Cardiac fibroblast (primary cell): ENCODE measurements at regions not wholly inside any gene's neighbourhood (a gene's known extent, or its start where the extent isn't known, plus 50 kb on each side); places are given as distances from the start of the nearest gene placed in this dataset.

ENCODE experiments used
- DNase-seq, 2 donors: peaks; one replicate each; pipeline versions ENCODE4 v3.0.0 to v3.0.0-alpha.2; 2010; ENCODE audit warnings: low read depth in 2 of 2
- H3K4me3 ChIP-seq, 2 donors: replicated peaks in 1 of 2; 1 replicate in 1 of 2; 2 replicates in 1 of 2; pipeline ENCODE4 v1.5.1; 2011; ENCODE audit warnings: low read depth in 2 of 2, low read length in 2 of 2, mild to moderate bottlenecking in 2 of 2, moderate library complexity in 1 of 2
- TF ChIP-seq, protein P1 (sequence below): IDR thresholded peaks from one replicate; pipeline ENCODE4 v1.5.1; 2011; ENCODE audit warnings: low read depth, mild to moderate bottlenecking, low read length, inconsistent platforms

DNA sequence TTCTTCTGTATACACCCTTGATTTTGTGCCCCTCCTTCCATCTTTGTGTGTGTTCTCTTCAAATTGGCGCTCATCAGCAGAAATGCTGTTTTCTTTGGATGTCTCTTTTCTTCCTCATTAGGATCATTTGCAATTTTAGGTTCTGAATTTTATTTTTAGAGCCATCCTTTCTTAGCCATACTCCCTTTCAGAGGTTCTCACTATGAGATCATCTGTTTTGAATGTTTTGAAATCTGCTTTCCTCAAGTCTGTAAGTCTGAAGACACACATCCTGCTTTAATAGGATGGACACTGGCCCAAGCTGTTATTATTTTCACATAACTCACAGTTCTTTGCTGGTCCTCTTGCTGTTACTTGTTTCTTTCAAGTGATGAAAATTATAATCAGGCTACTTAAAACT lies 124.8 kb downstream of the BDH1 start:
- TF ChIP-seq, protein P1, sequence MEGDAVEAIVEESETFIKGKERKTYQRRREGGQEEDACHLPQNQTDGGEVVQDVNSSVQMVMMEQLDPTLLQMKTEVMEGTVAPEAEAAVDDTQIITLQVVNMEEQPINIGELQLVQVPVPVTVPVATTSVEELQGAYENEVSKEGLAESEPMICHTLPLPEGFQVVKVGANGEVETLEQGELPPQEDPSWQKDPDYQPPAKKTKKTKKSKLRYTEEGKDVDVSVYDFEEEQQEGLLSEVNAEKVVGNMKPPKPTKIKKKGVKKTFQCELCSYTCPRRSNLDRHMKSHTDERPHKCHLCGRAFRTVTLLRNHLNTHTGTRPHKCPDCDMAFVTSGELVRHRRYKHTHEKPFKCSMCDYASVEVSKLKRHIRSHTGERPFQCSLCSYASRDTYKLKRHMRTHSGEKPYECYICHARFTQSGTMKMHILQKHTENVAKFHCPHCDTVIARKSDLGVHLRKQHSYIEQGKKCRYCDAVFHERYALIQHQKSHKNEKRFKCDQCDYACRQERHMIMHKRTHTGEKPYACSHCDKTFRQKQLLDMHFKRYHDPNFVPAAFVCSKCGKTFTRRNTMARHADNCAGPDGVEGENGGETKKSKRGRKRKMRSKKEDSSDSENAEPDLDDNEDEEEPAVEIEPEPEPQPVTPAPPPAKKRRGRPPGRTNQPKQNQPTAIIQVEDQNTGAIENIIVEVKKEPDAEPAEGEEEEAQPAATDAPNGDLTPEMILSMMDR = no peak
- H3K4me3 ChIP-seq = no peak overlapping the region
- DNase-seq = peak; percentile 51 to 83

- no peak overlapping the region for H3K4me3 ChIP-seq
- peak in 1 of 2 donors; percentile 72 for DNase-seq
- TF ChIP-seq, protein P1 = no peak
Measured at GRCh38 chr3:197430502-197430901, 125.3 kb downstream of the BDH1 start.

- TF ChIP-seq, protein P1 = no peak
- no peak for DNase-seq
- no peak overlapping the region for H3K4me3 ChIP-seq
Measured at GRCh38 chr3:197428952-197429351, 126.8 kb downstream of the BDH1 start.

DNA sequence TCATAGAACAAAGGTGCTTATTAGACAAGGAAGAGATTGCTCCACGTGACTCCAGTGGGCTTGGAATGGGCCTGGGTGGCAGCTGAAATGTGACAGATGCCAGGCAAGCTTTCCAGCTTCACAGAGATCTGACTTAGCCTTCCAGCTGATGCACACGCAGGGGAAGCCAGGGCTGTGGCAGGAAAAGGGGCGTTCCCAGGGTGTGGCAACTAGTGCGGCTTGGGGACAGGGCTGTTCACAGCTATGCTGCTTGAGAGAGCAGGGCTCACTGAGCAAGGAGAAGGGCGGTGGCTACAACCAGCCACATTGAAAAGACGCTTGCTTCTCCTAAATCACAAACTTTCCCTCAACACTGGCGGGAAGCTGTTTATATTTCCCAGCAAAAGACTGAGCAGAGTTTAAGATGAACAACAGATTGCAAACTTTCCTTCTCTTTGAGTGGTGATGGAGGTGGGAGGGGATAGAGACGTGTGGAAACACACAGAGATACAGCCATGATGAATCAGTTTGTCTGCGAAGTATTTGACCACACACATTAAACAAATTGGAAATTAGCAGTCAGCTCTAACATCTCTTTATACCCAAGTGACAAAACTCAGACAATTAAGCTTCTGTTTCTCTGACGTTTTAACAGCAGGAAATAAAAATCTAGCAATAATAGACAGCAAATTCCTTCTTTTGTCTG lies 127.5 kb downstream of the BDH1 start:
- TF ChIP-seq, protein P1 = no peak
- DNase-seq = peak; percentile 19 to 29
- no peak overlapping the region for H3K4me3 ChIP-seq

- peak in 1 of 2 donors; percentile 33 for DNase-seq
- TF ChIP-seq, protein P1 = no peak
- no peak overlapping the region for H3K4me3 ChIP-seq
Measured at GRCh38 chr3:197427021-197427420, 128.6 kb upstream of the DLG1 start.

DNA sequence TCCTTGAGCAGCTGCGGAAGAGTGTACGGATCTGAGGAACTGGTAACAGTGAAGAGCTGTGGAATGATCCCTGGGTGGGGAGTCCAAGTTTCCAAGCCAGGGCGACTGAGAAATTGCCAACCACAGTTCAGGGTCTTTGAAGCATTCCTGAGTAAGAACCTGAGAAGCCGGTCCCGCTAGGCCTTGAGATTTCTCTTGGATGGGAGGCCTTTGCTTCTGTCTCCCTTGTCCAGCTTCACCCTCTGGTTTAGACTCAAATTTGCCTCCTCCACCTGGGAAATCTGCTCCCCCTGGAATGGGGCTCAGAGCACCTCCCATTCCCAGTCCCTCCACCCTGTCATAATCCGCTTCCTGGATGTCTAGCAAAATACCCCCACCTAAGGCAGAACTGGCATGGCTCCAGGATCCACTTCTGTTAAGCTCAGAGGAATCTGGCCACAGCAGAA lies 127.7 kb upstream of the DLG1 start:
- H3K4me3 ChIP-seq = no peak overlapping the region
- TF ChIP-seq, protein P1 = no peak
- peak; percentile 26 to 47 for DNase-seq
